ENCODE measurements at regions not wholly inside any gene's neighbourhood (a gene's known extent, or its start where the extent isn't known, plus 50 kb on each side); places are given as distances from the start of the nearest gene placed in this dataset.
"Not testable (repeated sequence)": the region's sequence is repeated elsewhere in the genome, so short reads cannot be mapped to it uniquely, and the experiment has no call there.

GRCh38 chr6:167702241-167702827 lies 124.4 kb upstream of the AFDN start:
- DNase-seq (ENCODE audit: low read depth, low spot score) = no peak
- H3K4me3 ChIP-seq (ENCODE audit: low read length) = no peak overlapping the region

- DNase-seq (ENCODE audit: low read depth, low spot score) = no peak
- H3K4me3 ChIP-seq (ENCODE audit: low read length) = no peak overlapping the region
Measured at GRCh38 chr6:167703347-167703746, 123.4 kb upstream of the AFDN start.

DNA sequence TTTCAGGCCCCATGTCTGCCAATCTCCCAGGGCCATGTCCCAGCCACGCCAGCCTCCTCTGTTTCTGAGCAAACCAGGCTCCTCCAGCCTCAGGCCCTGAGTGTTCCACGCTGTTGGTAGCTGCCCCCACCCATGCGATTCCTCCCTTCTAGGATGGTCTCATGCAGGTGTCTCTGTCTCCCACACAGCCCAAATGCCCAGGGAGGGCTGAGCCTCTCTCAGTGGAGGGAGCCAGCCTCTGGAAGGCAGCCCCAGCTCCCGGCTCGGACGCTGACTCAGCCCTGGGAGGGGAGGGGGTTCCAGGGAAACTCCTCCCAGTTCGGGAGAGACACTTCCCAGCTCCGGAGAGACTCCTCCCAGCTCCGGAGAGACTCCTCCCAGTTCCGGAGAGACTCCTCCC lies 122.9 kb upstream of the AFDN start:
- no peak for DNase-seq (ENCODE audit: low read depth, low spot score)
- H3K4me3 ChIP-seq (ENCODE audit: low read length) = no peak overlapping the region

DNA sequence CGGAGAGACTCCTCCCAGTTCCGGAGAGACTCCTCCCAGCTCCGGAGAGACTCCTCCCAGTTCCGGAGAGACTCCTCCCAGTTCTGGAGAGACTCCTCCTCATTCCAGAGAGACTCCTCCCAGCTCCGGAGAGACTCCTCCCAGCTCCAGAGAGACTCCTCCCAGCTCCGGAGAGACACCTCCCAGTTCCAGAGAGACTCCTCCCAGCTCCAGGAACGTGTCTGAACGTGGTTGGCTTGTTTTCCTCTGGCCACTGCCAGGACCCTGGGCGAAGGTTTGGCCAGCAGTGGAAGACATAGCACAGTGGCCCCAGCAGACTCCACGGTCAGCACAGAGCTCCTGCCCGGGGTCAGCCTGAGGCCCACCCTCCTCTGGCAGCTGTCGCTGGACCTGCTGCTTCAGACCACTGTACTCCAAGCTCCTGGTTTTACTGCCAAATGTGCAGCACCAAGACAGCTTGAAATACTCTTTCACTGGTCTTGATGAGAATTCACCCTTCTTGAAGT lies 122.3 kb upstream of the AFDN start:
- no peak overlapping the region for H3K4me3 ChIP-seq (ENCODE audit: low read length)
- no peak for DNase-seq (ENCODE audit: low read depth, low spot score)

DNA sequence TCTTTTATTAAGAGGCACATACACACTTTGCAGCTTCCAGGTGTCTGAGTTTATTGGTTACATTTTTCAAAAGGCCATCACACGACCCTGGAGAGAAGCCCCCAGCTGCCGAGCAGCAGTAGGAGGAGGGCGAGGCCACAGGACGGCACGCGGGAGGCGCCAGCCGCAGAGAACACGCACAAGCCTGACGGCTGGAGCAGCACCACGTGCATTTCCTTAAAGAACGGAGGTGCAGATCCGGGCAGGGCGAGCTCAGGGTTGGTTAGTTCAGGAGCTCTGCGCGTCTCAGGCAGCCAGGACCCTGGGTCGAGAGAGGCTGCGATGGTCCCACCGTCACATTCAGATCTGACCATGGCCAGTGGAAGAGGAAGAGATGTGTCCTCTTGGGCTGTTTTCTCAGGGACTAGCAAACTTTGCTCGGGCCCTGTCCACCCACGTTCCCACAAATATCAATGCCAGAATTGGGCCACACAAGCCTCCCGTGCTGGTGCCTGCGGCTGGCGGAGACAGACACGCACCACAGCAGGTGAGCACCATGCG lies 121.4 kb upstream of the AFDN start:
- no peak overlapping the region for H3K4me3 ChIP-seq (ENCODE audit: low read length)
- no peak for DNase-seq (ENCODE audit: low read depth, low spot score)

GRCh38 chr6:167706313-167707109 lies 120.2 kb upstream of the AFDN start:
- peak; percentile 88 for DNase-seq (ENCODE audit: low read depth, low spot score)
- no peak overlapping the region for H3K4me3 ChIP-seq (ENCODE audit: low read length)

DNA sequence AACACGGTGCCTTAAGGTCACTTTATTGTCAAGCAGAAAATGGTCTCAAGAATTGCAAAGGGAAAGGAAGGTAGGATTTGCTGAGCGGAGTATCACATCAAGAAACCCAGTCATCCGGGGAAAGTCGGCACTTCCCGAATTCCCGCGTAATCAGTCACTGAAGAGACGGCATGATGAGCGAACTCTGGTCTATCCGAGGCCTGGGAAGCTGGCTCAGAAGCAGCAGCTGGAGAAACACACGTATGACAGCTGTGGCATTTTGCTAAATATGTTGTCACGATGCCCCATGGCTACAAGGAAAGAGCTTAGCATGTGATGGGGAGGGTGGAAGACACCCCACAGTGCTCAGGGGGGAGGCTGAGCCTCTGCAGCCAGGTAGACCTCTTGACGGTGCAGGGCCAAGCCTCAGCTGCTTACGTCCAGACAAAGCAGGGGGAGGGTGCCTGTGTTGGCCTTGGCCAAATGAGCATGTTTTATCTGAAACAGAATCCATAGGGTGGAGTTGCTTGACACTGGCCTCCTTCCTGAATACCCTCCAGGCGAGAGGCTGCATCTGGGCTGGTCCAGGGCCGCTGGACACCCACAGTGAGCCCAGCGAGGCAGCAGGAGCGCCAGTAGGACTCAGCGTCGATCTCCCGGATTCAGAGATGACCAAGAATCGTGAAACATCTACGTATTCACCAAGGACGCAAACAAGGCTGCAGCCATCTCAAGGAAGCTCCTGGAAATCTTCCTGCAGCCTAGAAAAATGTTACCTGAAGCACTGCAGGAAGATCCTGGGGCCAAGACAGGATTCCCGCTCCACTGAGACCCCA lies 118.8 kb upstream of the AFDN start:
- H3K4me3 ChIP-seq (ENCODE audit: low read length) = no peak overlapping the region
- no peak for DNase-seq (ENCODE audit: low read depth, low spot score)

DNA sequence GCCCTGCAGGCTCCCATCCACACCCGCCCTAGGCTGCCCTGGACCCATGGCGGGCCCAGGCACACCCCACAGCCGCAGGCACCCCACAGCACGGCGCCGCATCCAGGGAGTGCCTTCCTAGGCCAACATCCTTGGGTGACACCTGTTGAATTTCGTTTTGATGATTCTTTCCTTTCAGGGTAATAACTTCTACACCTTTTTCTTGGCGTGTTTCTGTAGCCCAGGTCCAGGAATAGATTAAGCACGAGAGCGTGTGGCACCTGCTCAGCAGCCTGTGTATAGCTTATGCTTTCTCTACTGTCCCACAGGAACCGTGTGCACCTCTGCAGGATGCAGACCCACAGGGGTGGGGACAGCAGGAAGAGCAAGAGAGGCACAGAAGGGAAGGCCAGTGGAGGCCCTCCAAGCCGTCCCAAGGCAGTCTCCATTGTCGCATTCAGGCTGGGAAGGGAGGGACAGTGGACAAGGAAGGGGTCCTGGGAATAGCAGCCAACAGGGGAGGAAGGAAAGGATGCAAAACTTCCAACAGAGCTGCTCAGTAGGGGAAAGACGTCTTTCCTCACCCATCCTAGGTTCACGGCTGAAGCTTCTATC lies 118.1 kb upstream of the AFDN start:
- no peak for DNase-seq (ENCODE audit: low read depth, low spot score)
- no peak overlapping the region for H3K4me3 ChIP-seq (ENCODE audit: low read length)

DNA sequence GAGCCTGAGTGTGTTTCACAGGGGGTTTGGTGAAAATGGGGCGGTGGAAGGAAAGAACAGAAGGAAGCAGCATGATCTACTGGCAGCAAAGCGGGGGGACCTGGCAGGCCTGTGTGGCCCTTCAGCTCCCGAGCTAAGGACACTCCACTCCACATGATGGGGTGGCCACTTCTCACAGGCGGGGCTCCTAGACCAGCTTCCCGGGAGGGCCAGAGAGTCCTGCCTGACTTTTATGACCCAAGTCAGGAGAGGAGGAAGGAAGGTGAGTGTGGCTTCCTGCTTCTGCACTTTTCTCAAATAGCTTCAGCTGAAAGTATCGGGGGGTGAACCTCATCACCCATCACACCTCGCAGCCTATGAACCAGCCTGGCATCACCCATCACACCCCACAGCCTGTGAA lies 117.5 kb upstream of the AFDN start:
- no peak for DNase-seq (ENCODE audit: low read depth, low spot score)

GRCh38 chr6:167709776-167710336 lies 116.9 kb upstream of the AFDN start:
- not testable (repeated sequence) for H3K4me3 ChIP-seq (ENCODE audit: low read length); DNase-seq (ENCODE audit: low read depth, low spot score)

More for the DNA sequence above, 117.5 kb upstream of the AFDN start:
- no peak overlapping the region for H3K4me3 ChIP-seq (ENCODE audit: low read length)

GRCh38 chr6:167710363-167710920 lies 116.3 kb upstream of the AFDN start:
- no peak overlapping the region for H3K4me3 ChIP-seq (ENCODE audit: low read length)
- no peak for DNase-seq (ENCODE audit: low read depth, low spot score)

GRCh38 chr6:167711211-167711610 lies 115.5 kb upstream of the AFDN start:
- no peak for DNase-seq (ENCODE audit: low read depth, low spot score)
- no peak overlapping the region for H3K4me3 ChIP-seq (ENCODE audit: low read length)

DNA sequence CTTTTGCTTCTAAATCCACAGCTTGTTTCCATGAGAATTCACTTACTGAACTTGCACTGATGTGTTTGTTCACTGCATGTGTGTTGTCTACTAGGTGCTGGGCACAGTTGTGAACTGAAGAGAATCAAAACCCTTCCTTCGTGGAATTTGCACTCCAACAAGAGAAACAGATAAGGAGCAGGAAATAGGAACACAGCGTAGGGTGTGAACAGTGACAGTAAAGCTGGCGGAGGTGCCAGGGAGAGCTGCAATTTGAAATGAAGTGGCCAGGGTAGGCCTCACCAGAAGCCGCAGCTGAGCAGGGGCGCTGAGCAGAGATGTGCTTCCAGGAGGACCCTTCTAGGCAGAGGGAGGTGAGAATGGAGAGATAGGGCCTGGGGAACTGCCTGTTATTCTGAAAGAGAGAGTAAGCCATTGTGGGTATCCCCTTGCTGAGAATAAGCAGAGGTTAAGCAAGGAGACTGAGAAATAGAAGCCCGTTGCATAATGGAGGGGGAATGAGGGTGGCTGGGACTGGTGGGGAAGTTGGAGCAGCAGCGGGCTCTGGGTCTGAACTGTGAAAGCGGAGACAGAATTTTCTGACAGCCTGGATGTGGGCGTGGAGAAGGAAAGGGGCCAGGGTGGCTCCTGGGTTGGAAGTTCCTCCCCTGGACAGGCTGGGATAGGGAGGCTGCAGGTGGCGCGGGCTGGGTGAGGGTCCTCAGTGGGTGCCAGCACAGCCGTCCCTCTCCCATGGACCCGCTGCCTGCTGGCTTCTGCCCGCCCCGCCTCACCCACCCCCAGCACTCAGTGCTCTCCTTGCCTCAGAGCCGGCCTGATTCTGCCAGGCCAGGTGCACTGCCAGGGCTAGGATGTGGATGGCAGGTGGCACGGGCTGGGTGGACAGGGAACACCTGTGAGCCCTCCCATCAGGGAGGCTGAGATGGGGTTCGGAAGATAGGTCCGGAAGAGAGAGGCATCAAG lies 114.7 kb upstream of the AFDN start:
- no peak for DNase-seq (ENCODE audit: low read depth, low spot score)
- no peak overlapping the region for H3K4me3 ChIP-seq (ENCODE audit: low read length)

GRCh38 chr6:167712731-167713475 lies 113.8 kb upstream of the AFDN start:
- H3K4me3 ChIP-seq (ENCODE audit: low read length) = no peak overlapping the region
- no peak for DNase-seq (ENCODE audit: low read depth, low spot score)

- no peak for DNase-seq (ENCODE audit: low read depth, low spot score)
- H3K4me3 ChIP-seq (ENCODE audit: low read length) = no peak overlapping the region
Measured at GRCh38 chr6:167714152-167714551, 112.6 kb upstream of the AFDN start.

- H3K4me3 ChIP-seq (ENCODE audit: low read length) = no peak overlapping the region
- no peak for DNase-seq (ENCODE audit: low read depth, low spot score)
Measured at GRCh38 chr6:167717455-167717854, 109.3 kb upstream of the AFDN start.

DNA sequence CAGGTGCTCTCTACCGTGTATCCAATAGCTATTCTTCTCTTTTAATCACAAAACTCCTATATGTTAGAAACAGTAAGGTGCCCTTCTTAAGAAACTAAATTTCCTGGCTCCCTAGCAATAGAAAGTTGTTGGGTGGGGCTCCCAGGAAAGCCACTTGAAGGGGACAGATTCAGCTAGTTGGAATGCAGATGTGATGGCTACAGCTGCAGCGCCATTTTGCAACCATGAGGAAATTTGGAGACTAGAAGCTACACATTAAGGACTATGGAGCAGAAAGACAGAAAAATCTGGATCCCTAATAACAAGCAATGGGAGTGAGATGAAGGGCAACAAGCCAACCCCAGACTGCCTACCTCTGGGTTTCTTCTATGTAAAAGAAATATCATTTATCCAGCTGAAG lies 108.8 kb upstream of the AFDN start:
- no peak overlapping the region for H3K4me3 ChIP-seq (ENCODE audit: low read length)
- no peak for DNase-seq (ENCODE audit: low read depth, low spot score)

Data from Jurkat, Clone E6-1 (cell line).